HCT116 (cell line): ENCODE measurements at regions not wholly inside any gene's neighbourhood (a gene's known extent, or its start where the extent isn't known, plus 50 kb on each side); places are given as distances from the start of the nearest gene placed in this dataset.

Source experiments
- ATAC-seq: fragments of 200-7000 bp; cut with Tn5 transposase; 2 replicates; pipeline ENCODE4 v1.9.1; 2020; ENCODE audit warnings: mild to moderate bottlenecking, moderate library complexity
- BruUV-seq: library from RNA; stranded (reverse); fragments of 400-500 nt; replicated peaks from 2 replicates; lab custom pipeline; 2021; lab: Mats Ljungman, UMichigan
- CTCF ChIA-PET: fragments of 300-600 bp; sonication (Branson Sonifier 250); formaldehyde crosslinking; loops from one replicate; lab custom pipeline; 2021; ENCODE audit warnings: antibody characterized with exemption; lab: Charles Lee
- POLR2A ChIA-PET: fragments of 300-600, 350-600 bp; sonication (Branson Sonifier 250); formaldehyde crosslinking; loops from one replicate; lab custom pipeline; 2021; ENCODE audit warnings: antibody characterized with exemption; lab: Charles Lee
- RAD21 ChIA-PET, 2 experiments: fragments of 300-600 bp; sonication (Branson Sonifier 250); formaldehyde crosslinking; loops; one replicate each; lab custom pipeline; 2023; ENCODE audit warnings: low total read pairs in 2 of 2; ENCODE audit not compliant: uncharacterized antibody in 2 of 2, unreplicated experiment in 2 of 2, low non-redundant PET in 1 of 2; lab: Charles Lee
- DNase-seq: peaks from one replicate; pipeline ENCODE4 v3.0.0-alpha.2; 2010; ENCODE audit warnings: low read depth, low spot score
- H2AFZ ChIP-seq: fragments of 200-600 bp; shearing (Covaris generic), sonication (generic); 2 replicates; pipeline ENCODE4 v1.6.1; 2017; ENCODE audit warnings: low read depth, mixed run types, mixed read lengths, antibody characterized with exemption, low read length; ENCODE audit not compliant: poor library complexity, severe bottlenecking
- H3K27ac ChIP-seq: 2 replicates; pipeline ENCODE4 v1.5.1; 2012; ENCODE audit warnings: low read depth, low read length
- H3K27me3 ChIP-seq: fragments of 200-600 bp; sonication (generic); 2 replicates; pipeline ENCODE4 v1.6.1; 2016; ENCODE audit warnings: mixed run types, low read length, mixed read lengths; ENCODE audit not compliant: insufficient read depth
- H3K36me3 ChIP-seq, 2 experiments: fragments of 200-500 bp in 1 of 2; fragments of 200-600 bp in 1 of 2; sonication (Bioruptor generic) in 1 of 2; sonication (generic) in 1 of 2; 2 replicates each; pipeline versions ENCODE4 v1.5.1 to v1.6.1; 2014 to 2016; ENCODE audit warnings: low read length in 2 of 2, inconsistent platforms in 1 of 2, mixed read lengths in 1 of 2, mixed run types in 1 of 2; ENCODE audit not compliant: insufficient read depth in 2 of 2, control insufficient read depth in 1 of 2
- H3K4me1 ChIP-seq, 2 experiments: fragments of 200-600 bp in 1 of 2; sonication (generic) in 1 of 2; 2 replicates each; pipeline versions ENCODE4 v1.5.1 to v1.6.1; 2012 to 2017; ENCODE audit warnings: low read length in 2 of 2, inconsistent platforms in 1 of 2, mild to moderate bottlenecking in 1 of 2, mixed read lengths in 1 of 2, mixed run types in 1 of 2, moderate library complexity in 1 of 2; ENCODE audit not compliant: insufficient read depth in 2 of 2, control insufficient read depth in 1 of 2
- H3K4me2 ChIP-seq: fragments of 200-600 bp; sonication (generic); 2 replicates; pipeline ENCODE4 v1.6.1; 2017; ENCODE audit warnings: mixed run types, low read length, mixed read lengths
- H3K4me3 ChIP-seq, 2 experiments: fragments of 200-600 bp in 1 of 2; sonication (generic) in 1 of 2; replicated peaks in 1 of 2; 2 replicates each; pipeline ENCODE4 v1.5.1; 2011 to 2016; ENCODE audit warnings: low read length in 2 of 2, control low read depth in 1 of 2, low read depth in 1 of 2, mild to moderate bottlenecking in 1 of 2, mixed read lengths in 1 of 2, mixed run types in 1 of 2
- H3K79me2 ChIP-seq: fragments of 200-600 bp; sonication (generic); 2 replicates; pipeline ENCODE4 v1.6.1; 2017; ENCODE audit warnings: mild to moderate bottlenecking, mixed run types, low read length, moderate library complexity, mixed read lengths; ENCODE audit not compliant: insufficient read depth
- H3K9ac ChIP-seq: fragments of 200-600 bp; sonication (generic); 2 replicates; pipeline ENCODE4 v1.6.1; 2016; ENCODE audit warnings: low read length, mixed read lengths
- H3K9me2 ChIP-seq: fragments of 200-600 bp; sonication (generic), shearing (Covaris generic); 2 replicates; pipeline ENCODE4 v1.6.1; 2017; ENCODE audit warnings: mixed run types, mild to moderate bottlenecking, moderate library complexity; ENCODE audit not compliant: insufficient read depth
- H3K9me3 ChIP-seq, 2 experiments: fragments of 200-500 bp in 1 of 2; fragments of 200-600 bp in 1 of 2; sonication (Bioruptor generic) in 1 of 2; sonication (generic) in 1 of 2; 2 replicates each; pipeline ENCODE4 v1.6.1; 2014 to 2017; ENCODE audit warnings: low read length in 2 of 2, mixed read lengths in 2 of 2, inconsistent platforms in 1 of 2, low read depth in 1 of 2, mild to moderate bottlenecking in 1 of 2, mixed run types in 1 of 2, moderate library complexity in 1 of 2; ENCODE audit not compliant: control insufficient read depth in 1 of 2, insufficient read depth in 1 of 2
- H4K20me1 ChIP-seq: fragments of 200-600 bp; sonication (generic), shearing (Covaris generic); 2 replicates; pipeline ENCODE4 v1.6.1; 2017; ENCODE audit warnings: mixed run types, mild to moderate bottlenecking, moderate library complexity; ENCODE audit not compliant: insufficient read depth
- CBX3 ChIP-seq: IDR thresholded peaks from 2 replicates; pipeline ENCODE4 v1.6.1; 2012; ENCODE audit warnings: low read depth
- CEBPB ChIP-seq: IDR thresholded peaks from 2 replicates; pipeline ENCODE4 v1.6.1; 2012; ENCODE audit warnings: low read depth
- CTCF ChIP-seq, 3 experiments: fragments of 200-600 bp in 1 of 3; sonication (generic) in 1 of 3; IDR thresholded peaks in 2 of 3; conservative IDR thresholded peaks in 1 of 3; 2 replicates each; pipeline ENCODE4 v1.5.1; 2012 to 2017; ENCODE audit warnings: low read depth in 2 of 3, low read length in 2 of 3, antibody characterized with exemption in 1 of 3, borderline replicate concordance in 1 of 3, control low read depth in 1 of 3, mild to moderate bottlenecking in 1 of 3, mixed read lengths in 1 of 3, mixed run types in 1 of 3, moderate library complexity in 1 of 3; ENCODE audit not compliant: insufficient read depth in 1 of 3
- EZH2phosphoT487 ChIP-seq: fragments of 200-600 bp; IDR thresholded peaks from 2 replicates; pipeline ENCODE4 v1.6.1; 2018; ENCODE audit warnings: antibody characterized with exemption, borderline replicate concordance
- FOSL1 ChIP-seq: IDR thresholded peaks from 2 replicates; pipeline ENCODE4 v1.6.1; 2012; ENCODE audit warnings: low read depth
- MAX ChIP-seq: IDR thresholded peaks from 2 replicates; pipeline ENCODE4 v1.6.1; 2012
- POLR2AphosphoS5 ChIP-seq: IDR thresholded peaks from 2 replicates; pipeline ENCODE4 v1.6.1; 2011; ENCODE audit warnings: mild to moderate bottlenecking, low read depth, low read length, moderate library complexity
- RAD21 ChIP-seq: IDR thresholded peaks from 2 replicates; pipeline ENCODE4 v1.6.1; 2012; ENCODE audit warnings: low read depth, mild to moderate bottlenecking
- REST ChIP-seq: IDR thresholded peaks from 2 replicates; pipeline ENCODE4 v1.6.1; 2012; ENCODE audit warnings: low read depth
- SIN3A ChIP-seq: IDR thresholded peaks from 2 replicates; pipeline ENCODE4 v1.6.1; 2012; ENCODE audit warnings: low read depth
- SP1 ChIP-seq: IDR thresholded peaks from 2 replicates; pipeline ENCODE4 v1.6.1; 2012; ENCODE audit warnings: low read depth
- SRF ChIP-seq: IDR thresholded peaks from 2 replicates; pipeline ENCODE4 v1.6.1; 2012; ENCODE audit warnings: low read depth
- ZBTB33 ChIP-seq: IDR thresholded peaks from 2 replicates; pipeline ENCODE4 v1.6.1; 2011; ENCODE audit warnings: mild to moderate bottlenecking, low read length, moderate library complexity; ENCODE audit not compliant: insufficient replicate concordance; ENCODE audit errors: extremely low read depth
- ZFX ChIP-seq: fragments of 450-650 bp; IDR thresholded peaks from 2 replicates; pipeline ENCODE4 v1.6.1; 2017
- ZNF274 ChIP-seq: fragments of 200-500 bp; sonication (Bioruptor generic); IDR thresholded peaks from 2 replicates; pipeline ENCODE4 v1.6.1; 2014; ENCODE audit warnings: mild to moderate bottlenecking, low read depth, low read length, inconsistent platforms
- intact Hi-C: fragments of 100-400 bp; cut with micrococcal nuclease; formaldehyde crosslinking; loops from 2 replicates; pipeline ENCODE4 v1.10.0; 2022

- Histone ChIP-seq H3K9me3 (peaks cover 12 to 22% of the 10 kb centered on the region in 2 experiments; a peak in 3 of 4 replicates), H3K27me3 (no peaks in the 10 kb centered on the region), H3K4me2 (no peak overlapping the region), H3K9me2 (no peaks in the 10 kb centered on the region), H3K9ac (no peak overlapping the region), H3K27ac (no peak overlapping the region), H3K79me2 (no peaks in the 10 kb centered on the region), H3K36me3 (no peaks in the 10 kb centered on the region), H3K4me1 (no peaks in the 10 kb centered on the region), H2AFZ (no peak overlapping the region), H4K20me1 (no peaks in the 10 kb centered on the region), H3K4me3 (no peak overlapping the region)
- CTCF ChIA-PET = no interaction called here
- TF ChIP-seq REST = no peak
- no peak for TF ChIP-seq ZFX
- TF ChIP-seq EZH2phosphoT487 = no peak
- TF ChIP-seq MAX = no peak
- no peak for TF ChIP-seq SP1
- no peak for TF ChIP-seq CTCF (IDR thresholded peaks at IDR 0.05 in 2 of 3, conservative IDR thresholded peaks at IDR 0.05 in 1 of 3; ENCODE audit: borderline replicate concordance in 1 of 3, insufficient read depth in 1 of 3, low read depth in 2 of 3, low read length in 2 of 3)
- no peak for TF ChIP-seq POLR2AphosphoS5
- no peak for TF ChIP-seq RAD21
- TF ChIP-seq CBX3 = no peak
- no peak for TF ChIP-seq FOSL1
- no peak for TF ChIP-seq ZBTB33
- TF ChIP-seq ZNF274 = no peak
- TF ChIP-seq SIN3A = no peak
- TF ChIP-seq CEBPB = no peak
- no peak for TF ChIP-seq SRF
- no TSS peak for BruUV-seq
- ATAC-seq (no peak), DNase-seq (no peak)
- intact Hi-C loops = no loop called here
- POLR2A ChIA-PET = no interaction called here
- RAD21 ChIA-PET = no interaction called here
Measured at GRCh38 chr13:54194233-54195024, 1165.8 kb downstream of the OLFM4 start.
